ENCODE measurements at regions not wholly inside any gene's neighbourhood (a gene's known extent, or its start where the extent isn't known, plus 50 kb on each side); places are given as distances from the start of the nearest gene placed in this dataset.

GRCh38 chr10:3016016-3016415 is 51.3 kb upstream of the PFKP start:
- no peak for DNase-seq (ENCODE audit: low spot score)

- DNase-seq (ENCODE audit: low spot score) = no peak
Observed at GRCh38 chr10:3014968-3015367, 52.4 kb upstream of the PFKP start.

- no peak for DNase-seq (ENCODE audit: low spot score)
Observed at GRCh38 chr10:3012223-3012622, 55.1 kb upstream of the PFKP start.

- DNase-seq (ENCODE audit: low spot score) = no peak
Observed at GRCh38 chr10:3010816-3011460, 56.4 kb upstream of the PFKP start.

DNA sequence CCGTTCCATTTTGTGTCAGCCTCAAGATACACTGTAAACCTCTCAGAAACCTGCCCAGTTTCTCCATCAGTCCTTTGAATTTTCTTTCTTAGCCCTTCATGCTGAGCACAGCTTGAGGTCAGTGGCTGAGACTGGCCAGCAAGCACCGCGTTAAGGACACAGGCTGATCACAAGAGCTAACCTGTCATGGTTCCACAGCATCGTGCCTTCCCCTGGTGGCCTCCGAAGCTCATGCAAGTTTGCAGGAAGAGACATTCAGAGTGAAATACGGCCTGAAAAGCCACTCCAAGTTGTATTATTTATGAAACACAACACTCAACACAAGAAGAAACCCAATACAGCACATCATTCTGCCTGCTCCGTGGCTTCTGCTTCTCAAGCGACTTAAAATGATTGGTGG is 57.0 kb upstream of the PFKP start:
- no peak for DNase-seq (ENCODE audit: low spot score)

DNA sequence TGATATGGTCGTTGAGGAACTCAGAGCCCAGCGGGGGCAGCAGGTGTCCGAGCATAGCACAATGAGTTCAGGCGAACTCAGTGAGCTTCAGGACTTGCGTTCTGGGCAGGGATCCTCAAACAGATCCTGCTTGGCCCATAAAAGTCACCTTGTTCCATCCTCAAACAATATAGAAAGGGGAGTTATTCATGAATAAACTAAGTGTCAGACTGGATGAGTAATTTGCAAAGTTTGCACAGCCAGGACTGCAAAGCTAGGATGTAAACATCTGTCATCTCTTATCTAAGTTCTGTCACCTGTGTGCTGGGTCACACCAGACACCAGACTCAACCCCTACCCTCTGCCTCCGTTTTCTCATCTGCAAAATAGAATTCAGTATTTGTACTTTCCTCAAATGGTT is 58.0 kb upstream of the PFKP start:
- no peak for DNase-seq (ENCODE audit: low spot score)

DNA sequence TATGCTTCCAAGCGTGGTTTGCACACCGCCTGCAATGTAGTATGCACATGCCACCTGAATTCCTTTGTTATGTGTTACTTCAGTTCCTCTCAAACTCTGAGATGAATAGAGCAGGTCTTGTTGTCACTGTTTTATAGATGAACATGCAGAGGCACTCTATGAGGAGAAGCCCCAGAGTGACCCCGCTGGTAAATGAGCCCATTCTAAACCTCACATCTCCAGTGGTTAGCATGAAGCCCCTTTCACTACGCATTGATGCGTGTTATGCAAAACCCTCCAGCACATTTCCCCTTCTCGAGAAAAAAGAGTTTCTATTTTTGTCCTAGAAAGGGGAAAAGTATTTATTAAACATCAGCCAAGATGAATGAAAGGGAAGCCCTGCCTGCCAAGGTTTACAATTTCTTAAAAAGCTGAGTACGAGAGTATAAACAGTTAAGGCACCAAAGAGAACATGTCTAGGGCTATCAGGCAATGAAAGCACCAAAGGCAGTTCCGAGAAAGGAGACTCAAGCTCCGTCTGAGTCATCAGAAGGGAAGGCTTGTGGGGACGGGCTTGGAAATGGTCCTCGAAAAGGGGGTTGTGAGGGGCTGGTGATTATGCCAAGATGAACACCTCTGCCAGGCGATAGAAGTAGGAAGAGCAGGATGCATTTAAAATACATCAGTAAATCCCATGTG is 58.7 kb upstream of the PFKP start:
- no peak for DNase-seq (ENCODE audit: low spot score)

- no peak for DNase-seq (ENCODE audit: low spot score)
Observed at GRCh38 chr10:3006607-3007006, 60.7 kb upstream of the PFKP start.

DNA sequence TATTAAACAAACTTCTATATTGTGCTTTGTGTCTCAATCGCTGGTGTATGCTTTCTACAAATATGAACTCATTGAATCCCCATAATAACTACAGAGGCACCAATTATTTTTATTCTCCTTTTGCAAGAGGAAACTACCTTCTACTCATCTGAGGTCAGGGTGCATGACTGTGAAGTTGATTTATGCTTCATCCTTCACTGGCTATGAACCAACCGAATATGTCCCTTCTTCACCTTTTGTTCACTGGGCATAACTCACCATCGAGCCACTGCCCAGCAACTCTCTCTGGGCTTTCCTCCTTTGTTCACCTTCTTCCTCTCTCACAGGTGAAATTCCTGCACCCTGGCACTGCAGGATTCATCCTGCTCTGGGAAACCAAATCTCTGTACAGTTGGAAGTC is 61.3 kb upstream of the PFKP start:
- DNase-seq (ENCODE audit: low spot score) = no peak

DNA sequence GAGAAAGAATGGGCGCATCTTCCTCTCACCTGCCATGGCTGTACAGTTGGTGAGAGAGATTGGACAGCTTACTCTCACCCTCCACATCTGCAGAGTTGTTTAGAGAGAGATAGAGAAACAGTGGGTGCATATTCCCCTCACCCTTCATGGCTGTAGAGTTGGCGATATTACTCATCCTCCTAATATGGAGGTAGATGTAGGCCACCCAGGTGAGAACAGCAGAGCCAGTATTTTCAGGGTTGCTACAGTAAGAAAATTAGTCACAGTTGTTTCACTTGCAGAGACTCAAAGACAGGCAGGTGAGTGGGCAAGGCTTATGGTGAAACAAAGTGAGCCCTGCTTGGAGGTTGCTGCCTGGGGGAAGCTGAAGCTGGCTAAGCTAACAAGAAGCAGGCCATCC is 65.0 kb upstream of the PFKP start:
- DNase-seq (ENCODE audit: low spot score) = no peak

DNA sequence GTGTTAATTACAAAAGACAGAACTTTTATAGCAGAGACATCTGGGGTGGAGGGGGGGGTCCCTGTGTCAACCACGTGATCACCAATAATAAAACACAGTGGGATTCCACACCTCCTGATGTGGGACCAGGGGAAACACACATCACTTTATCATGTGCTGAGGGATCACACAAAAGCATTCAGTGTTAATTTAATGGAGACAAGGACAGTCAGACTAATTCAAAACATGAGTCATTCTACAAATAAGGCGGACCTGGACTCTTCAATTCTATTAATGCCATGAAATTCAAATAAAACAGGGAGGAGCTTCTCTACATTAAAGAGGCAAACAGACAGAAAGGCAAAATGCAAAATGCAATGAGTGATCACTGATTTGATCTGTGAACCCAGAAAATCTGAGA is 67.3 kb upstream of the PFKP start:
- DNase-seq (ENCODE audit: low spot score) = no peak

DNA sequence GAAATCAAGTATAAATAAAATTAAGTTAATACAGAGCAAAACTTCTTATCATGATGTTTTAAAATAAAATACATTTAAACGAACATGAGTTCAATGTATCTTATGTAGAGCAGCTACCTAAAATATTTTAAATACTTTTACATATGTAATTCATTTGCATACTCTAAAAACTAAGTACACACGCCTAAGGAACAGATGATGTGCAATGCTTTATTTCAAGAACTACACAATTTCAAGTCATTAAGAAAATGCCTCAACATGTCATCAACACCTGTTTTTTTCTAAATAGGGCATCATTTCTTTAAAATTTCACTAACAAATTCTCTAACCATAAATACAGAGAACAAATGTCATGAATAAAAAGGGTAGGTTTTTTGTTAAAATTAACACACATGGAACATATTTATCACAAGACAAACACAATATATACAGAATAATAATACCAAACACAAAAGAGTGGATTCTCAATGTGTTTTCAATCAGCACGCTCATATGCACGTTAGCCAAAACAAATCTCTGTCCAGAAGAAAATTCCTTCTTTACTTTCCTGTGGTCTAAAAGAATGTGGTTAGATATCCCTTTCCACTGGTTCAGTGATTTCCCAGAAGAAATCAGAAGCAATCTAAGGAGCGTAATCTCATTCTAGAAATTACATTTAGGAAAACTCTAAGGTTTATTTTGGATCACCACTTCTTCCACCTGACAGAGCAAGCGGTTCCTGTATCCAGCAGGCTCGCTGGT is 73.0 kb upstream of the PFKP start:
- DNase-seq (ENCODE audit: low spot score) = peak; percentile 72

DNA sequence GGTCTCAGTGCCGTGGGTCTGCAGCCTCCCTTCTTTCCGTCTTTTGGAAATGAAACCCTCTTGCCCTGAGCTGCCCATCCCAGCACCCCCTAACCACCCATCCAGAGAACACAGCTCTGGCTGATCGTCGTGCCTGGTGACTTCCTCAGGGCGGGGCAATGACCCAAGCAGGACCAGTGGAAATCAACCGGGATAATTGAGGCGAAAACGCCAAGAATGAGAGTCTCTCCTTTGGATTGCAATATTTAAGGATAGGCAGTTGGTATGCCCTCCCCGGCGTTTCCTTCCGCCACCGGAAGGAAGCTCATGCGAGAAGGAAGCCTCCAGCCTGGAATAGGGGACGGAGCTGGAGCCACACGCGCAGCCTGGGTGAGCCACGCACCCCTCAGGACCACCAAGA is 73.7 kb upstream of the PFKP start:
- no peak for DNase-seq (ENCODE audit: low spot score)

- no peak for DNase-seq (ENCODE audit: low spot score)
Observed at GRCh38 chr10:2992401-2993198, 74.7 kb upstream of the PFKP start.

DNA sequence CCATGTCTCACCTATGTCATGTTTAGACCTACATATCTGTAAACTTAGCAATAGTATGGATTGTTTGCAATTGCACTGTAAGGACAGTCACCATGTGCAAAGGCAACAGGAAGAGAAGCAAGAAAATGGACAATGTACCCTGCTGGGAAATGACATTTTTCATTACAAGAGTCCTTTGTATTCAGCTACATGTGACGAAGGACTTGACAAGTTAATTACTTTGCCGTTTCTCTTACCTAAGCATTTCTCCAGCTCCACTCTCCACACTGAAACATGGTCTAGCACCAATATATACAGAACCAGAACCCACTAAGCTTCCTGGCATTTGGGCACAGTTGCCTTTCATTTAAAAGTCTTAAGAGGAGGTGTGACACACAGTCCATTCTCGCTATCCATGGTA is 76.6 kb upstream of the PFKP start:
- DNase-seq (ENCODE audit: low spot score) = no peak

DNA sequence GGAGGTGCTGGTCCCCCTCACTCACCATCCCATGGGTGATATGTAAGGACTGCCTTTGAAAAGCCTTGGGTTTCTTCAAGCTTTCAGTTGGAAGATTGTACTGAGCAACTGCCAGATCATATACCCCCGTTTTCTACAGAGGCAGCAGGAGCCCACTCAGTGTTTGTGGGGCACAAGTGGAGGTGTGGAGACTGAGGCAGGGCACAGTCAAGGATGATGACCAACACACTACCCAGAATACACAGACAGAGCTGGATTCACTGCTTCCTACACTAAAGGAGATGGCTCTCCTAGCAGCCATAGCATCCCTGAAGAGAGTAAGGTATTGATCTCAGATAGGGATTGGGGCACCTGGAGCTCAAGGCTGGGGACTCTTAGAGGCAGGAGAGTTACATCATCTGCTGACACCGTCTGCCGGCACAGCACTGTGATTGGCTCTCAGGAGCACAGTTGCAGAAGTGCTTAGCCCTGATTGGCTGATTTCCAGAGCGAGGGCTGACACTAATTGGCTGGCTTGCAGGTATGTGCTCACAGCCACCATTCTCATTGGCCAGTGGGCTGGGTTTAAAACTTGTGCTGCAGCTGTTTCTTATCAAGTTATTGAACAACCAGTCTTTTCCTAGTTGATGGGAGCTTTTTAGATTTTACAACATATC is 77.9 kb upstream of the PFKP start:
- no peak for DNase-seq (ENCODE audit: low spot score)

DNA sequence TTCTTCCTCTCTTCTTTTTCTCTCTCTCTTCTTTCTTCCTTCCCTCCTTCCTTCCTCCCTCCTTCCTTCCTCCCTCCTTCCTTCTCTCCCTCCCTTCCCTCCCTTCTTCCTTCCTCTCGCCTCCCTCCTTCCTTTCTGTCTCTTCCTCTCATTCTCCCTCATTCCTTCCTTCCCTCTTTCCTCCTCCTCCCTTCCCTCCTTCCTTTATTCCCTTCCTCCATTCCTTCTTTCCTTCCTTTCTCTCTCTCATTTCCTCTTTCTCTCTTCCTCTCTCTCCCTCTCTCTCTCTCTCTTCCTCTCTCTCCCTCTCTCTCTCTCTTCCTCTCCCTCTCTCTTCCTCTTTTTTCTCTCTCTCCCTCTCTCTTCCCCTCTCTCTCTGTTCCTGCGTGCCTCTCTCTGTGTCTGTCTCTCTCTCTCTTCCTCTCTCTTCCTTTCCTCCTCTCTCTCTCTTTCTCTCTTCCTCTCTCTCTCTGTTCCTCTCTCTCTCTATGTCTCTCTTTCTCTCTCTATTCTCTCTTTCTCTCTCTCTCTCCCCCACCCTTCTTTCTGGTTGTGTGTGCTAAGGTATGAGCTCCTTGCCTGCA is 80.1 kb upstream of the PFKP start:
- DNase-seq (ENCODE audit: low spot score) = no peak

- no peak for DNase-seq (ENCODE audit: low spot score)
Observed at GRCh38 chr10:2986391-2986801, 81.0 kb upstream of the PFKP start.

GRCh38 chr10:2985729-2986232 is 81.6 kb upstream of the PFKP start:
- DNase-seq (ENCODE audit: low spot score) = peak; percentile 55

DNA sequence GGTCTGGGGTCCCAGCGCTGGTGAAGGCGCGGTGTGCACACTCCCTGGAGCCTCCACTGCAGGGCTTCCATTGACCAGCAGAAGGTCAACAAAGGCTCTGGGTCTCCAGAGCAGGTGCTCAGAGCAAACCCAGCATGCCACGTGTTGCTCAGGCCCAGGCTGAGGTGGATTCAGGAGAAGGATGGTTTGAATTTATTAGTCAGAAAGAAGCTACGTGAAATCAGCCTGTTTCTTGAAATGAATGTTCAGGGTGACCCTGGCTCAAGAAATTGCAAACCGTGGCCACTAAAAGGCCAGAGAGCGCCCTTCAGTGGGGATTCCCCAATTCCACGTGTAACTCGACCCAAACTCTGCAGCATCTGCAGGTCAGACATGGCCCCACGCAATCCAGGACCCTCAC is 82.7 kb upstream of the PFKP start:
- DNase-seq (ENCODE audit: low spot score) = no peak

DNA sequence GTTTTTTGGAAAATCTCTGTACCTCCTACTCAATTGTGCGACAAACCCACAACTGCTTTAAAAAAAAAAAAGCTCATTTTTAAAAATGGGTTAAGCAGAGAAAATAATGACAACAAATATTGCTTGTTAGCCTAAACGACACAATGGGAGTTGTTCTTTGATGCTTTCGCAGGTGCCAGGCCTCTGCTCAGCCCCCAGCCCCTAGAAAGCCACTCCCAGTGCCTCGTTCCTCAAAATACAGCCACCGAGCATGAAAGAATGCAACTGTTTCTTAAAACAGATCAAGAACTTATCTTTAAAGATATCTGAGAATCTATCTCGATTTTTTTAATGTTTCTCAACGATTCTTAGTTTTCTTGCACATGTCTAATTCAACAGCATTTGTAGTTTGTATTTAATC is 85.2 kb upstream of the PFKP start:
- no peak for DNase-seq (ENCODE audit: low spot score)

All from GM03348 (cell line).